MM.1S (cell line): ENCODE measurements at regions not wholly inside any gene's neighbourhood (a gene's known extent, or its start where the extent isn't known, plus 50 kb on each side); places are given as distances from the start of the nearest gene placed in this dataset.

Source experiments
- DNase-seq: peaks from one replicate; pipeline ENCODE4 v3.0.0-alpha.2; 2015
- H2AFZ ChIP-seq: fragments of 300-600 bp; sonication (generic); 2 replicates; pipeline ENCODE4 v1.6.0; 2016; ENCODE audit warnings: antibody characterized with exemption, low read length
- H3F3A ChIP-seq: fragments of 300-600 bp; sonication (generic); 2 replicates; pipeline ENCODE4 v1.6.1; 2016; ENCODE audit warnings: mild to moderate bottlenecking, antibody characterized with exemption, low read length, moderate library complexity, mixed read lengths; ENCODE audit not compliant: insufficient read depth
- H3K27ac ChIP-seq: fragments of 300-600 bp; sonication (generic); 2 replicates; pipeline ENCODE4 v1.5.1; 2016; ENCODE audit warnings: mild to moderate bottlenecking, low read length
- H3K27me3 ChIP-seq: fragments of 300-600 bp; sonication (generic); replicated peaks from 2 replicates; pipeline ENCODE4 v1.6.0; 2016; ENCODE audit warnings: low read length; ENCODE audit not compliant: insufficient read depth
- H3K36me3 ChIP-seq: fragments of 300-600 bp; sonication (generic); replicated peaks from 2 replicates; pipeline ENCODE4 v1.6.1; 2016; ENCODE audit warnings: mild to moderate bottlenecking, low read length, mixed read lengths; ENCODE audit not compliant: insufficient read depth
- H3K4me1 ChIP-seq: fragments of 300-600 bp; sonication (generic); 2 replicates; pipeline ENCODE4 v1.6.1; 2016; ENCODE audit warnings: low read length, mixed read lengths
- H3K4me2 ChIP-seq: fragments of 300-600 bp; sonication (generic); 2 replicates; pipeline ENCODE4 v1.6.0; 2016; ENCODE audit warnings: low read depth, low read length
- H3K4me3 ChIP-seq: fragments of 300-600 bp; sonication (generic); 2 replicates; pipeline ENCODE4 v1.5.1; 2016; ENCODE audit warnings: low read length, mixed read lengths
- H3K79me2 ChIP-seq: fragments of 300-600 bp; sonication (generic); 2 replicates; pipeline ENCODE4 v1.6.1; 2016; ENCODE audit warnings: mixed run types, low read length, mixed read lengths
- H3K9ac ChIP-seq: fragments of 300-600 bp; sonication (generic); 2 replicates; pipeline ENCODE4 v1.6.1; 2016; ENCODE audit warnings: low read length, mixed read lengths
- H3K9me2 ChIP-seq: fragments of 300-600 bp; sonication (generic); replicated peaks from 2 replicates; pipeline ENCODE4 v1.6.1; 2016; ENCODE audit warnings: mild to moderate bottlenecking, low read length, mixed read lengths; ENCODE audit not compliant: insufficient read depth
- H3K9me3 ChIP-seq: fragments of 300-600 bp; sonication (generic); replicated peaks from 2 replicates; pipeline ENCODE4 v1.6.1; 2016; ENCODE audit warnings: mild to moderate bottlenecking, low read length, mixed read lengths; ENCODE audit not compliant: insufficient read depth
- H4K20me1 ChIP-seq: fragments of 300-600 bp; sonication (generic); 2 replicates; pipeline ENCODE4 v1.6.1; 2016; ENCODE audit warnings: mild to moderate bottlenecking, low read length, moderate library complexity, mixed read lengths; ENCODE audit not compliant: insufficient read depth
- CTCF ChIP-seq: fragments of 300-600 bp; sonication (generic); IDR thresholded peaks from 2 replicates; pipeline ENCODE4 v1.5.1; 2016; ENCODE audit warnings: antibody characterized with exemption, low read length, mixed read lengths
- EZH2 ChIP-seq: fragments of 300-600 bp; sonication (generic); optimal IDR thresholded peaks from 2 replicates; pipeline ENCODE3; 2017; ENCODE audit warnings: low read depth, mild to moderate bottlenecking, antibody characterized with exemption, low read length, mixed read lengths
- EZH2phosphoT487 ChIP-seq: fragments of 300-600 bp; sonication (generic); IDR thresholded peaks from 2 replicates; pipeline ENCODE4 v1.6.1; 2018; ENCODE audit warnings: antibody characterized with exemption, low read length

GRCh38 chr7:133202942-133203341 lies 49.9 kb upstream of the EXOC4 start:
- no peak overlapping the region for H3K4me2 ChIP-seq
- DNase-seq = no peak
- H3K4me1 ChIP-seq = no peaks in the 10 kb centered on the region

More at GRCh38 chr7:133202942-133203341, 49.9 kb upstream of the EXOC4 start:
- Histone ChIP-seq H3K27ac (no peak overlapping the region), H3K79me2 (no peaks in the 10 kb centered on the region), H2AFZ (no peak overlapping the region), H3K9me2 (no peaks in the 10 kb centered on the region), H3K27me3 (no peaks in the 10 kb centered on the region), H3K9ac (no peak overlapping the region), H3K36me3 (no peaks in the 10 kb centered on the region), H3F3A (no peaks in the 10 kb centered on the region), H3K9me3 (no peaks in the 10 kb centered on the region), H3K4me3 (no peak overlapping the region), H4K20me1 (no peaks in the 10 kb centered on the region)
- no peak for TF ChIP-seq EZH2phosphoT487
- TF ChIP-seq EZH2 = no peak
- TF ChIP-seq CTCF = no peak
